ENCODE measurements at regions not wholly inside any gene's neighbourhood (a gene's known extent, or its start where the extent isn't known, plus 50 kb on each side); places are given as distances from the start of the nearest gene placed in this dataset.

DNA sequence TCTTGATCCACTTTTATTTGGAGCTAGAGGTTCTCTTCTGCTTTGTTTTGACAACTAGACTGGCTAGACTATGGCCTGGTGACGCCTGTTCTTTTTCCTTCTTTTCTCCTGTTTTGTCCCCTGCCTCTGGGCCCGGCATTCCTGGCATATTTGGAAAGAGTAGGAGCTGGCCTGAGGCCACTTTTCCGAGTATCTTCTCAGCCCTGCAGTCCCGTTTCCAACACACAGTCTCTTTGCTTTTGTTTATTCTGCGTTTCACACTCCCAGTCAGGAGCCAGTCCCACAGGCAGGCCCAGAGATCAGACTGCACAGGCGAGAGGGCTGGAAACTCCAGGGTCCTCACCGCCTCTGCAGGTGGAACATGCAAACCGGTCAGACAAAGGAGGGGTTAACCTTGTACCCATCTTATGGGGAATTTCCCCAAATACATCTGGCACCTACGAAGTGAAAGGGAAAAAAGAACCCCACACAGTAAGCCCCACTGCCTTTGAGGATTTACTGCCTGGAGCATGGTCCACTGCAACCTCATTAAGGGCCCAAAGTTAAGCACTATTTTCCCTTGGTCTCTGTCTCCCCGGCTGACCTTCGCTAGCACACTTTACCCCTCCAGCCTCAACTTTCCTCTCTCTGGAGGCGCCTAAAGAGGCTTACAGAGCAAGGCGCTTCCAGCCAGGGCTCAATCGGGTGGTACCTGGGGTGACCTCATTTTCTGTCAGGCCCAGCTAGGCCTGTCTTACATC is 141.1 kb downstream of the TOMM20 start (continued):
- TF ChIP-seq, protein P1, sequence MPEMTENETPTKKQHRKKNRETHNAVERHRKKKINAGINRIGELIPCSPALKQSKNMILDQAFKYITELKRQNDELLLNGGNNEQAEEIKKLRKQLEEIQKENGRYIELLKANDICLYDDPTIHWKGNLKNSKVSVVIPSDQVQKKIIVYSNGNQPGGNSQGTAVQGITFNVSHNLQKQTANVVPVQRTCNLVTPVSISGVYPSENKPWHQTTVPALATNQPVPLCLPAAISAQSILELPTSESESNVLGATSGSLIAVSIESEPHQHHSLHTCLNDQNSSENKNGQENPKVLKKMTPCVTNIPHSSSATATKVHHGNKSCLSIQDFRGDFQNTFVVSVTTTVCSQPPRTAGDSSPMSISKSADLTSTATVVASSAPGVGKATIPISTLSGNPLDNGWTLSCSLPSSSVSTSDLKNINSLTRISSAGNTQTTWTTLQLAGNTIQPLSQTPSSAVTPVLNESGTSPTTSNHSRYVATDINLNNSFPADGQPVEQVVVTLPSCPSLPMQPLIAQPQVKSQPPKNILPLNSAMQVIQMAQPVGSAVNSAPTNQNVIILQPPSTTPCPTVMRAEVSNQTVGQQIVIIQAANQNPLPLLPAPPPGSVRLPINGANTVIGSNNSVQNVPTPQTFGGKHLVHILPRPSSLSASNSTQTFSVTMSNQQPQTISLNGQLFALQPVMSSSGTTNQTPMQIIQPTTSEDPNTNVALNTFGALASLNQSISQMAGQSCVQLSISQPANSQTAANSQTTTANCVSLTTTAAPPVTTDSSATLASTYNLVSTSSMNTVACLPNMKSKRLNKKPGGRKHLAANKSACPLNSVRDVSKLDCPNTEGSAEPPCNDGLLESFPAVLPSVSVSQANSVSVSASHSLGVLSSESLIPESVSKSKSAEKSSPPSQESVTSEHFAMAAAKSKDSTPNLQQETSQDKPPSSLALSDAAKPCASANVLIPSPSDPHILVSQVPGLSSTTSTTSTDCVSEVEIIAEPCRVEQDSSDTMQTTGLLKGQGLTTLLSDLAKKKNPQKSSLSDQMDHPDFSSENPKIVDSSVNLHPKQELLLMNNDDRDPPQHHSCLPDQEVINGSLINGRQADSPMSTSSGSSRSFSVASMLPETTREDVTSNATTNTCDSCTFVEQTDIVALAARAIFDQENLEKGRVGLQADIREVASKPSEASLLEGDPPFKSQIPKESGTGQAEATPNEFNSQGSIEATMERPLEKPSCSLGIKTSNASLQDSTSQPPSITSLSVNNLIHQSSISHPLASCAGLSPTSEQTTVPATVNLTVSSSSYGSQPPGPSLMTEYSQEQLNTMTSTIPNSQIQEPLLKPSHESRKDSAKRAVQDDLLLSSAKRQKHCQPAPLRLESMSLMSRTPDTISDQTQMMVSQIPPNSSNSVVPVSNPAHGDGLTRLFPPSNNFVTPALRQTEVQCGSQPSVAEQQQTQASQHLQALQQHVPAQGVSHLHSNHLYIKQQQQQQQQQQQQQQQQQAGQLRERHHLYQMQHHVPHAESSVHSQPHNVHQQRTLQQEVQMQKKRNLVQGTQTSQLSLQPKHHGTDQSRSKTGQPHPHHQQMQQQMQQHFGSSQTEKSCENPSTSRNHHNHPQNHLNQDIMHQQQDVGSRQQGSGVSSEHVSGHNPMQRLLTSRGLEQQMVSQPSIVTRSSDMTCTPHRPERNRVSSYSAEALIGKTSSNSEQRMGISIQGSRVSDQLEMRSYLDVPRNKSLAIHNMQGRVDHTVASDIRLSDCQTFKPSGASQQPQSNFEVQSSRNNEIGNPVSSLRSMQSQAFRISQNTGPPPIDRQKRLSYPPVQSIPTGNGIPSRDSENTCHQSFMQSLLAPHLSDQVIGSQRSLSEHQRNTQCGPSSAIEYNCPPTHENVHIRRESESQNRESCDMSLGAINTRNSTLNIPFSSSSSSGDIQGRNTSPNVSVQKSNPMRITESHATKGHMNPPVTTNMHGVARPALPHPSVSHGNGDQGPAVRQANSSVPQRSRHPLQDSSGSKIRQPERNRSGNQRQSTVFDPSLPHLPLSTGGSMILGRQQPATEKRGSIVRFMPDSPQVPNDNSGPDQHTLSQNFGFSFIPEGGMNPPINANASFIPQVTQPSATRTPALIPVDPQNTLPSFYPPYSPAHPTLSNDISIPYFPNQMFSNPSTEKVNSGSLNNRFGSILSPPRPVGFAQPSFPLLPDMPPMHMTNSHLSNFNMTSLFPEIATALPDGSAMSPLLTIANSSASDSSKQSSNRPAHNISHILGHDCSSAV (CRISPR knock-in tag; IDR thresholded peaks at IDR 0.05; ENCODE audit: borderline replicate concordance): no peak
- peak; percentile 67; the same call in 1 of the 2 replicates for TF ChIP-seq KDM2A (CRISPR knock-in tag; IDR thresholded peaks at IDR 0.05; ENCODE audit: borderline replicate concordance, low read depth)
- TF ChIP-seq ZNF501 (CRISPR knock-in tag; IDR thresholded peaks at IDR 0.05): peak; percentile 97
- TF ChIP-seq, protein P2, sequence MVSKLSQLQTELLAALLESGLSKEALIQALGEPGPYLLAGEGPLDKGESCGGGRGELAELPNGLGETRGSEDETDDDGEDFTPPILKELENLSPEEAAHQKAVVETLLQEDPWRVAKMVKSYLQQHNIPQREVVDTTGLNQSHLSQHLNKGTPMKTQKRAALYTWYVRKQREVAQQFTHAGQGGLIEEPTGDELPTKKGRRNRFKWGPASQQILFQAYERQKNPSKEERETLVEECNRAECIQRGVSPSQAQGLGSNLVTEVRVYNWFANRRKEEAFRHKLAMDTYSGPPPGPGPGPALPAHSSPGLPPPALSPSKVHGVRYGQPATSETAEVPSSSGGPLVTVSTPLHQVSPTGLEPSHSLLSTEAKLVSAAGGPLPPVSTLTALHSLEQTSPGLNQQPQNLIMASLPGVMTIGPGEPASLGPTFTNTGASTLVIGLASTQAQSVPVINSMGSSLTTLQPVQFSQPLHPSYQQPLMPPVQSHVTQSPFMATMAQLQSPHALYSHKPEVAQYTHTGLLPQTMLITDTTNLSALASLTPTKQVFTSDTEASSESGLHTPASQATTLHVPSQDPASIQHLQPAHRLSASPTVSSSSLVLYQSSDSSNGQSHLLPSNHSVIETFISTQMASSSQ (IDR thresholded peaks at IDR 0.05; ENCODE audit: low read depth): no peak; the same call in 1 of the 2 replicates
- TF ChIP-seq, protein P2 (CRISPR knock-in tag; IDR thresholded peaks at IDR 0.05; ENCODE audit: borderline replicate concordance): peak; percentile 59
- TF ChIP-seq MEF2D (CRISPR knock-in tag; IDR thresholded peaks at IDR 0.05): peak; percentile 16; the same call in 1 of the 2 replicates
- TF ChIP-seq, protein P3, sequence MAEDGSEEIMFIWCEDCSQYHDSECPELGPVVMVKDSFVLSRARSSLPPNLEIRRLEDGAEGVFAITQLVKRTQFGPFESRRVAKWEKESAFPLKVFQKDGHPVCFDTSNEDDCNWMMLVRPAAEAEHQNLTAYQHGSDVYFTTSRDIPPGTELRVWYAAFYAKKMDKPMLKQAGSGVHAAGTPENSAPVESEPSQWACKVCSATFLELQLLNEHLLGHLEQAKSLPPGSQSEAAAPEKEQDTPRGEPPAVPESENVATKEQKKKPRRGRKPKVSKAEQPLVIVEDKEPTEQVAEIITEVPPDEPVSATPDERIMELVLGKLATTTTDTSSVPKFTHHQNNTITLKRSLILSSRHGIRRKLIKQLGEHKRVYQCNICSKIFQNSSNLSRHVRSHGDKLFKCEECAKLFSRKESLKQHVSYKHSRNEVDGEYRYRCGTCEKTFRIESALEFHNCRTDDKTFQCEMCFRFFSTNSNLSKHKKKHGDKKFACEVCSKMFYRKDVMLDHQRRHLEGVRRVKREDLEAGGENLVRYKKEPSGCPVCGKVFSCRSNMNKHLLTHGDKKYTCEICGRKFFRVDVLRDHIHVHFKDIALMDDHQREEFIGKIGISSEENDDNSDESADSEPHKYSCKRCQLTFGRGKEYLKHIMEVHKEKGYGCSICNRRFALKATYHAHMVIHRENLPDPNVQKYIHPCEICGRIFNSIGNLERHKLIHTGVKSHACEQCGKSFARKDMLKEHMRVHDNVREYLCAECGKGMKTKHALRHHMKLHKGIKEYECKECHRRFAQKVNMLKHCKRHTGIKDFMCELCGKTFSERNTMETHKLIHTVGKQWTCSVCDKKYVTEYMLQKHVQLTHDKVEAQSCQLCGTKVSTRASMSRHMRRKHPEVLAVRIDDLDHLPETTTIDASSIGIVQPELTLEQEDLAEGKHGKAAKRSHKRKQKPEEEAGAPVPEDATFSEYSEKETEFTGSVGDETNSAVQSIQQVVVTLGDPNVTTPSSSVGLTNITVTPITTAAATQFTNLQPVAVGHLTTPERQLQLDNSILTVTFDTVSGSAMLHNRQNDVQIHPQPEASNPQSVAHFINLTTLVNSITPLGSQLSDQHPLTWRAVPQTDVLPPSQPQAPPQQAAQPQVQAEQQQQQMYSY (CRISPR knock-in tag; IDR thresholded peaks at IDR 0.05): no peak
- TF ChIP-seq ZNF772 (CRISPR knock-in tag; IDR thresholded peaks at IDR 0.05): peak; percentile 58
- TF ChIP-seq, protein P4, sequence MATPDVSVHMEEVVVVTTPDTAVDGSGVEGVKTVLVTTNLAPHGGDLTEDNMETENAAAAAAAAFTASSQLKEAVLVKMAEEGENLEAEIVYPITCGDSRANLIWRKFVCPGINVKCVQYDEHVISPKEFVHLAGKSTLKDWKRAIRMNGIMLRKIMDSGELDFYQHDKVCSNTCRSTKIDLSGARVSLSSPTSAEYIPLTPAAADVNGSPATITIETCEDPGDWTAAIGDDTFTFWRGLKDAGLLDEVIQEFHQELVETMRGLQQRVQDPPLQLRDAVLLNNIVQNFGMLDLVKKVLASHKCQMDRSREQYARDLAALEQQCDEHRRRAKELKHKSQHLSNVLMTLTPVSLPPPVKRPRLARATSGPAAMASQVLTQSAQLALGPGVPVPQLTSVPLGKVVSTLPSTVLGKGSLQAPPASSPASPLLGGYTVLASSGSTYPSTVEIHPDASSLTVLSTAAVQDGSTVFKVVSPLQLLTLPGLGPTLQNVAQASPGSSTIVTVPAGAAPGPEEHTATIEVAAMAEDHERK (CRISPR knock-in tag; IDR thresholded peaks at IDR 0.05; ENCODE audit: low read depth): no peak
- TF ChIP-seq JUND (CRISPR knock-in tag; IDR thresholded peaks at IDR 0.05): no peak
